CD4-positive, alpha-beta T cell (primary cell): ENCODE measurements at regions not wholly inside any gene's neighbourhood (a gene's known extent, or its start where the extent isn't known, plus 50 kb on each side); places are given as distances from the start of the nearest gene placed in this dataset.

Experiments
- ATAC-seq: fragments of 200-7000 bp; cut with Tn5 transposase; one replicate; pipeline ENCODE4 v1.10.0; 2022; ENCODE audit warnings: mild to moderate bottlenecking; ENCODE audit not compliant: poor library complexity
- CTCF ChIA-PET: fragments of 350-600 bp; sonication (Branson Sonifier 250); formaldehyde crosslinking; loops from one replicate; lab custom pipeline; 2021; ENCODE audit warnings: antibody characterized with exemption, inconsistent platforms; lab: Charles Lee
- POLR2A ChIA-PET: fragments of 350-600 bp; sonication (Branson Sonifier 250); formaldehyde crosslinking; loops from one replicate; lab custom pipeline; 2021; ENCODE audit warnings: antibody characterized with exemption, inconsistent platforms; lab: Charles Lee
- DNase-seq, 14 experiments: peaks; one replicate each; pipeline ENCODE4 v3.0.0-alpha.2; 2013 to 2020; ENCODE audit warnings: mixed read lengths in 2 of 14
- H3K27ac ChIP-seq, 2 donors: one replicate each; pipeline versions ENCODE4 v1.5.1 to v1.7.0; 2013; ENCODE audit warnings: low read length in 2 of 2, low read depth in 1 of 2, mild to moderate bottlenecking in 1 of 2
- H3K27me3 ChIP-seq, 2 experiments: 1 replicate in 1 of 2; 2 replicates in 1 of 2; pipeline versions ENCODE4 v1.6.1 to v1.7.0; 2013; ENCODE audit warnings: low read length in 2 of 2, control low read depth in 1 of 2, mild to moderate bottlenecking in 1 of 2, moderate library complexity in 1 of 2; ENCODE audit not compliant: insufficient read depth in 2 of 2, control insufficient read depth in 1 of 2
- H3K36me3 ChIP-seq: one replicate; pipeline ENCODE4 v1.6.1; 2013; ENCODE audit warnings: low read length, control low read depth; ENCODE audit not compliant: insufficient read depth
- H3K4me1 ChIP-seq: one replicate; pipeline ENCODE4 v1.6.1; 2013; ENCODE audit warnings: low read length, control low read depth; ENCODE audit not compliant: insufficient read depth
- H3K4me3 ChIP-seq: one replicate; pipeline ENCODE4 v1.5.1; 2013; ENCODE audit warnings: mild to moderate bottlenecking, low read length, moderate library complexity
- H3K9me3 ChIP-seq, 2 experiments: 1 replicate in 1 of 2; 2 replicates in 1 of 2; pipeline versions ENCODE4 v1.6.1 to v1.7.0; 2013; ENCODE audit warnings: low read length in 2 of 2, mild to moderate bottlenecking in 2 of 2, control low read depth in 1 of 2, moderate library complexity in 1 of 2; ENCODE audit not compliant: control insufficient read depth in 1 of 2, insufficient read depth in 1 of 2
- H3K27ac Mint-ChIP-seq: one replicate; pipeline ENCODE4 v1.8.0; 2020; ENCODE audit warnings: mixed read lengths
- H3K27me3 Mint-ChIP-seq: one replicate; pipeline ENCODE4 v1.8.0; 2021; ENCODE audit warnings: mixed read lengths
- H3K36me3 Mint-ChIP-seq: one replicate; pipeline ENCODE4 v1.8.0; 2021; ENCODE audit warnings: low read depth, mixed read lengths
- H3K4me1 Mint-ChIP-seq: one replicate; pipeline ENCODE4 v1.8.0; 2021; ENCODE audit warnings: low read depth, mixed read lengths
- H3K4me3 Mint-ChIP-seq: one replicate; pipeline ENCODE4 v1.8.0; 2020; ENCODE audit warnings: mild to moderate bottlenecking, mixed read lengths
- H3K9me3 Mint-ChIP-seq: one replicate; pipeline ENCODE4 v1.8.0; 2020; ENCODE audit warnings: mixed read lengths
- CTCF ChIP-seq: fragments of 200-600 bp; IDR thresholded peaks from one replicate; pipeline ENCODE4 v1.8.0; 2022; ENCODE audit warnings: antibody characterized with exemption, mild to moderate bottlenecking
- intact Hi-C, 2 experiments: fragments of 100-400 bp; cut with DNase I in 1 of 2; cut with micrococcal nuclease in 1 of 2; formaldehyde crosslinking; loops; one replicate each; pipeline versions ENCODE4 v1.15.1 to v1.9.0; 2023 to 2025; cut with DNase I, micrococcal nuclease

GRCh38 chr4:124468360-124468759 lies 244.2 kb downstream of the ANKRD50 start:
- Mint-ChIP-seq H3K4me3 (no peak overlapping the region), H3K27me3 (no peaks in the 10 kb centered on the region), H3K27ac (no peak overlapping the region), H3K4me1 (no peaks in the 10 kb centered on the region), H3K9me3 (peaks cover 5% of the 10 kb centered on the region), H3K36me3 (no peaks in the 10 kb centered on the region)
- ChIA-PET CTCF (no interaction called here), POLR2A (no interaction called here)
- no peak for ATAC-seq
- H3K36me3 ChIP-seq, result no peaks in the 10 kb centered on the region
- DNase-seq, result no peak
- intact Hi-C loops, result no loop called here
- H3K4me3 ChIP-seq, result no peak overlapping the region
- H3K4me1 ChIP-seq, result no peaks in the 10 kb centered on the region
- TF ChIP-seq CTCF, result no peak
- no peaks in the 10 kb centered on the region for H3K27me3 ChIP-seq
- H3K27ac ChIP-seq, result no peak overlapping the region
- H3K9me3 ChIP-seq, result peaks cover 1 to 9% of the 10 kb centered on the region in 2 experiments

GRCh38 chr4:124469981-124470380 lies 242.6 kb downstream of the ANKRD50 start:
- Histone ChIP-seq H3K27me3 (no peaks in the 10 kb centered on the region), H3K4me3 (no peak overlapping the region), H3K9me3 (peaks cover 0 to 4% of the 10 kb centered on the region in 2 experiments), H3K36me3 (no peaks in the 10 kb centered on the region), H3K27ac (no peak overlapping the region), H3K4me1 (no peaks in the 10 kb centered on the region)
- no peak overlapping the region for H3K4me3 Mint-ChIP-seq
- no peaks in the 10 kb centered on the region for H3K4me1 Mint-ChIP-seq
- intact Hi-C loops, result no loop called here
- ATAC-seq (no peak), DNase-seq (no peak)
- H3K36me3 Mint-ChIP-seq, result no peaks in the 10 kb centered on the region
- no peaks in the 10 kb centered on the region for H3K27me3 Mint-ChIP-seq
- peaks cover 6% of the 10 kb centered on the region for H3K9me3 Mint-ChIP-seq
- ChIA-PET POLR2A (no interaction called here), CTCF (no interaction called here)
- TF ChIP-seq CTCF, result no peak
- no peak overlapping the region for H3K27ac Mint-ChIP-seq

GRCh38 chr4:124478470-124478869 lies 234.1 kb downstream of the ANKRD50 start:
- no peak overlapping the region for H3K27ac Mint-ChIP-seq
- ATAC-seq, result no peak
- Histone ChIP-seq H3K36me3 (no peaks in the 10 kb centered on the region), H3K4me3 (no peak overlapping the region), H3K9me3 (peaks cover 0 to 4% of the 10 kb centered on the region in 2 experiments), H3K27ac (no peak overlapping the region), H3K4me1 (no peaks in the 10 kb centered on the region), H3K27me3 (no peaks in the 10 kb centered on the region)
- H3K27me3 Mint-ChIP-seq, result no peaks in the 10 kb centered on the region
- DNase-seq, result no peak
- POLR2A ChIA-PET, result no interaction called here
- H3K36me3 Mint-ChIP-seq, result no peaks in the 10 kb centered on the region
- H3K4me1 Mint-ChIP-seq, result no peaks in the 10 kb centered on the region
- peaks cover 2% of the 10 kb centered on the region for H3K9me3 Mint-ChIP-seq
- no peak for TF ChIP-seq CTCF
- intact Hi-C loops, result no loop called here
- H3K4me3 Mint-ChIP-seq, result no peak overlapping the region
- CTCF ChIA-PET, result interaction anchor here (0.7 kb wide), 1 partner anchor 410 kb away, joined by 3 read pairs; no protein-coding TSS in a partner anchor
